SK-N-SH (cell line): ENCODE measurements at regions not wholly inside any gene's neighbourhood (a gene's known extent, or its start where the extent isn't known, plus 50 kb on each side); places are given as distances from the start of the nearest gene placed in this dataset.

Experiments
- CTCF ChIA-PET: fragments of 300-600, 350-600 bp; formaldehyde crosslinking; extraction: SDS; loops from one replicate; lab custom pipeline; 2021; lab: Yijun Ruan, JAX
- POLR2A ChIA-PET: fragments of 350-600 bp; sonication (Branson Sonifier 250); formaldehyde crosslinking; extraction: SDS; loops from one replicate; lab custom pipeline; 2020; ENCODE audit warnings: antibody characterized with exemption, inconsistent platforms; lab: Yijun Ruan, JAX
- DNase-seq: peaks from one replicate; pipeline ENCODE4 v3.0.0; 2012
- H2AFZ ChIP-seq: fragments of 200-600 bp; sonication (generic); 2 replicates; pipeline ENCODE4 v1.8.1; 2016; ENCODE audit warnings: antibody characterized with exemption, mild to moderate bottlenecking, low read depth
- H3F3A ChIP-seq: fragments of 200-600 bp; sonication (generic); replicated peaks from 2 replicates; pipeline ENCODE3; 2016; ENCODE audit warnings: antibody characterized with exemption, mild to moderate bottlenecking; ENCODE audit not compliant: insufficient read depth
- H3K27ac ChIP-seq, 2 experiments: fragments of 200-500 bp in 1 of 2; fragments of 200-600 bp in 1 of 2; sonication (Bioruptor generic) in 1 of 2; sonication (generic), shearing (Covaris generic) in 1 of 2; 2 replicates each; pipeline versions ENCODE4 v1.5.1 to v1.6.1; 2014 to 2016; ENCODE audit warnings: low read depth in 2 of 2, inconsistent platforms in 1 of 2, low read length in 1 of 2, mild to moderate bottlenecking in 1 of 2, mixed read lengths in 1 of 2
- H3K27me3 ChIP-seq: fragments of 200-600 bp; sonication (generic), shearing (Covaris generic); 2 replicates; pipeline ENCODE4 v1.6.1; 2016; ENCODE audit warnings: mixed run types; ENCODE audit not compliant: insufficient read depth
- H3K36me3 ChIP-seq, 2 experiments: fragments of 200-500 bp in 1 of 2; fragments of 200-600 bp in 1 of 2; sonication (Bioruptor generic) in 1 of 2; sonication (generic) in 1 of 2; replicated peaks in 1 of 2; 2 replicates each; pipeline versions ENCODE3 to v1.5.1; 2014 to 2016; ENCODE audit warnings: low read length in 1 of 2, mild to moderate bottlenecking in 1 of 2; ENCODE audit not compliant: insufficient read depth in 2 of 2, control insufficient read depth in 1 of 2
- H3K4me1 ChIP-seq, 2 experiments: fragments of 200-500 bp in 1 of 2; fragments of 200-600 bp in 1 of 2; sonication (Bioruptor generic) in 1 of 2; sonication (generic), shearing (Covaris generic) in 1 of 2; 2 replicates each; pipeline versions ENCODE4 v1.5.1 to v1.6.1; 2014 to 2016; ENCODE audit warnings: low read depth in 1 of 2, low read length in 1 of 2, mixed run types in 1 of 2; ENCODE audit not compliant: insufficient read depth in 2 of 2, control insufficient read depth in 1 of 2
- H3K4me2 ChIP-seq: fragments of 200-600 bp; sonication (generic), shearing (Covaris generic); 2 replicates; pipeline ENCODE4 v1.6.1; 2017; ENCODE audit warnings: mixed run types
- H3K4me3 ChIP-seq, 2 experiments: fragments of 200-500 bp in 1 of 2; fragments of 200-600 bp in 1 of 2; sonication (Bioruptor generic) in 1 of 2; sonication (generic), shearing (Covaris generic) in 1 of 2; 2 replicates each; pipeline versions ENCODE4 v1.5.1 to v1.8.1; 2014 to 2016; ENCODE audit warnings: low read depth in 2 of 2, inconsistent platforms in 1 of 2, low read length in 1 of 2, mild to moderate bottlenecking in 1 of 2, mixed read lengths in 1 of 2, moderate library complexity in 1 of 2
- H3K79me2 ChIP-seq: fragments of 200-600 bp; sonication (generic); 2 replicates; pipeline ENCODE4 v1.8.1; 2017; ENCODE audit warnings: mild to moderate bottlenecking; ENCODE audit not compliant: insufficient read depth
- H3K9ac ChIP-seq: fragments of 200-600 bp; sonication (generic); 2 replicates; pipeline ENCODE4 v1.6.1; 2017; ENCODE audit warnings: mixed run types
- H3K9me2 ChIP-seq: fragments of 200-600 bp; sonication (generic); 2 replicates; pipeline ENCODE4 v1.6.1; 2017; ENCODE audit warnings: mixed run types
- H3K9me3 ChIP-seq: fragments of 200-600 bp; sonication (generic); 2 replicates; pipeline ENCODE4 v1.6.1; 2017; ENCODE audit warnings: mixed run types, mild to moderate bottlenecking, moderate library complexity
- H4K20me1 ChIP-seq: fragments of 200-600 bp; sonication (generic); 2 replicates; pipeline ENCODE4 v1.6.1; 2017; ENCODE audit warnings: mild to moderate bottlenecking, mixed run types; ENCODE audit not compliant: insufficient read depth
- ELF1 ChIP-seq: IDR thresholded peaks from 2 replicates; pipeline ENCODE4 v1.4.0; 2012
- EP300 ChIP-seq, 2 experiments: IDR thresholded peaks; 2 replicates each; pipeline versions ENCODE4 v1.4.0 to v1.6.1; 2012; ENCODE audit warnings: borderline replicate concordance in 1 of 2, low read depth in 1 of 2, low read length in 1 of 2
- EZH2phosphoT487 ChIP-seq: fragments of 200-600 bp; sonication (generic); IDR thresholded peaks from 2 replicates; pipeline ENCODE4 v1.6.1; 2017; ENCODE audit warnings: low read depth, mixed run types, mild to moderate bottlenecking, antibody characterized with exemption, moderate library complexity, borderline replicate concordance
- FOXJ3 ChIP-seq: sonication (generic); formaldehyde crosslinking; IDR thresholded peaks from 2 replicates; pipeline ENCODE4 v1.5.1; 2020; ENCODE audit warnings: mild to moderate bottlenecking, missing genetic modification reagents
- FOXM1 ChIP-seq: IDR thresholded peaks from 2 replicates; pipeline ENCODE4 v1.4.0; 2012; ENCODE audit warnings: low read depth, mild to moderate bottlenecking
- MEF2A ChIP-seq: IDR thresholded peaks from 2 replicates; pipeline ENCODE4 v1.4.0; 2012; ENCODE audit warnings: low read depth, borderline replicate concordance
- MXI1 ChIP-seq: IDR thresholded peaks from 2 replicates; pipeline ENCODE4 v1.6.1; 2012; ENCODE audit warnings: mild to moderate bottlenecking, low read depth, low read length, improper control_type of control experiment
- RAD21 ChIP-seq: IDR thresholded peaks from 2 replicates; pipeline ENCODE4 v1.6.1; 2012; ENCODE audit warnings: mild to moderate bottlenecking, low read length
- RFX5 ChIP-seq: IDR thresholded peaks from 2 replicates; pipeline ENCODE4 v1.6.1; 2012; ENCODE audit warnings: mild to moderate bottlenecking, improper control_type of control experiment, low read length
- SMC3 ChIP-seq: IDR thresholded peaks from 2 replicates; pipeline ENCODE4 v1.6.1; 2012; ENCODE audit warnings: low read depth, low read length, improper control_type of control experiment
- TAF1 ChIP-seq: IDR thresholded peaks from 2 replicates; pipeline ENCODE4 v1.6.1; 2012; ENCODE audit warnings: low read depth, mild to moderate bottlenecking, low read length, moderate library complexity, borderline replicate concordance
- TEAD4 ChIP-seq: IDR thresholded peaks from 2 replicates; pipeline ENCODE4 v1.4.0; 2012; ENCODE audit warnings: mild to moderate bottlenecking, borderline replicate concordance; ENCODE audit not compliant: insufficient read depth
- WGBS: methylation state at CpG from one replicate; pipeline ENCODE4 v1.1.6; 2017; ENCODE audit warnings: low lambda C conversion rate; 5-methylcytosine and 5-hydroxymethylcytosine counted together
- TF ChIP-seq, protein P1 (sequence below): IDR thresholded peaks from 2 replicates; pipeline ENCODE4 v1.4.0; 2012; ENCODE audit warnings: low read depth
- TF ChIP-seq, protein P2 (sequence below): fragments of 200-600 bp; sonication (generic); IDR thresholded peaks from 2 replicates; pipeline ENCODE4 v1.6.1; 2017; ENCODE audit warnings: antibody characterized with exemption, mild to moderate bottlenecking, moderate library complexity
- TF ChIP-seq, protein P3 (sequence below): fragments of 150-350 bp; IDR thresholded peaks from 2 replicates; pipeline ENCODE4 v1.6.1; 2016; ENCODE audit warnings: mild to moderate bottlenecking, low read depth, low read length
- TF ChIP-seq, protein P4 (sequence below): IDR thresholded peaks from 2 replicates; pipeline ENCODE4 v1.4.0; 2012; ENCODE audit warnings: low read depth, borderline replicate concordance
- TF ChIP-seq, protein P5 (sequence below): fragments of 150-350 bp; IDR thresholded peaks from 2 replicates; pipeline ENCODE4 v1.6.1; 2017; ENCODE audit warnings: antibody characterized with exemption, low read length, low read depth, borderline replicate concordance
- TF ChIP-seq, protein P6 (sequence below): IDR thresholded peaks from 2 replicates; pipeline ENCODE4; 2012

DNA sequence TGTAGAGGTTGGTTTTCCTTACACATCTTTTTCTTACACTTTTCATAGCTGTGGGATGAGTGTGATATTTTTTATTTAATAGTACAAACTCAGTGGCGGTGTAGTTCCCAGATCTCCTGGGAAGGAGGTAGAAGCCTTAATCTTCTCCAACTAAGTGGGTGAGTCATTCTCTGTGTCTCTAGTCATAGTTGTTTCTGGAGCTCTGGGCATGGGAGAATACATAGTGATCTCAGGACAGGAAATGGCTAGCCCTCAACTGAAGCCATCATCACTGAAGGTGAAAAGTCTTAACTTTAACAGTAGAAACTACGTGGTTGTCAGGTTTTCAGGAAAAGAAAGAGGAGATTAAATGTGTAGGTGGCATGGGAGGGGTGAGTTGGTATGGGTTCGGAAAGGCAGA lies 319.4 kb upstream of the FZD8 start:
- no peaks in the 10 kb centered on the region for H3K36me3 ChIP-seq
- DNase-seq, result no peak
- ChIA-PET POLR2A (no interaction called here), CTCF (no interaction called here)
- H3K9me3 ChIP-seq, result no peaks in the 10 kb centered on the region
- no peak overlapping the region for H3K9ac ChIP-seq
- no peak overlapping the region for H3K4me2 ChIP-seq
- H3K79me2 ChIP-seq, result no peaks in the 10 kb centered on the region
- no peak overlapping the region for H3K27ac ChIP-seq
- no peak overlapping the region for H3K4me3 ChIP-seq
- H3F3A ChIP-seq, result no peaks in the 10 kb centered on the region
- H3K9me2 ChIP-seq, result no peaks in the 10 kb centered on the region
- H3K4me1 ChIP-seq, result no peaks in the 10 kb centered on the region
- 83% methylated on average over 3 of the region's 3 CpGs for WGBS
- TF ChIP-seq FOXJ3 (CRISPR knock-in tag) (no peak), RAD21 (no peak), SMC3 (no peak), EP300 (IDR thresholded peaks at IDR 0.05; ENCODE audit: borderline replicate concordance in 1 of 2, low read depth in 1 of 2, low read length in 1 of 2) (no peak), EZH2phosphoT487 (no peak)
- TF ChIP-seq, protein P1, sequence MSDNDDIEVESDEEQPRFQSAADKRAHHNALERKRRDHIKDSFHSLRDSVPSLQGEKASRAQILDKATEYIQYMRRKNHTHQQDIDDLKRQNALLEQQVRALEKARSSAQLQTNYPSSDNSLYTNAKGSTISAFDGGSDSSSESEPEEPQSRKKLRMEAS, result no peak
- TF ChIP-seq, protein P2, sequence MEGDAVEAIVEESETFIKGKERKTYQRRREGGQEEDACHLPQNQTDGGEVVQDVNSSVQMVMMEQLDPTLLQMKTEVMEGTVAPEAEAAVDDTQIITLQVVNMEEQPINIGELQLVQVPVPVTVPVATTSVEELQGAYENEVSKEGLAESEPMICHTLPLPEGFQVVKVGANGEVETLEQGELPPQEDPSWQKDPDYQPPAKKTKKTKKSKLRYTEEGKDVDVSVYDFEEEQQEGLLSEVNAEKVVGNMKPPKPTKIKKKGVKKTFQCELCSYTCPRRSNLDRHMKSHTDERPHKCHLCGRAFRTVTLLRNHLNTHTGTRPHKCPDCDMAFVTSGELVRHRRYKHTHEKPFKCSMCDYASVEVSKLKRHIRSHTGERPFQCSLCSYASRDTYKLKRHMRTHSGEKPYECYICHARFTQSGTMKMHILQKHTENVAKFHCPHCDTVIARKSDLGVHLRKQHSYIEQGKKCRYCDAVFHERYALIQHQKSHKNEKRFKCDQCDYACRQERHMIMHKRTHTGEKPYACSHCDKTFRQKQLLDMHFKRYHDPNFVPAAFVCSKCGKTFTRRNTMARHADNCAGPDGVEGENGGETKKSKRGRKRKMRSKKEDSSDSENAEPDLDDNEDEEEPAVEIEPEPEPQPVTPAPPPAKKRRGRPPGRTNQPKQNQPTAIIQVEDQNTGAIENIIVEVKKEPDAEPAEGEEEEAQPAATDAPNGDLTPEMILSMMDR, result no peak
- TF ChIP-seq, all 33 proteins: peak for 0
- Histone ChIP-seq H3K27me3 (no peaks in the 10 kb centered on the region), H4K20me1 (no peaks in the 10 kb centered on the region), H2AFZ (no peak overlapping the region)

DNA sequence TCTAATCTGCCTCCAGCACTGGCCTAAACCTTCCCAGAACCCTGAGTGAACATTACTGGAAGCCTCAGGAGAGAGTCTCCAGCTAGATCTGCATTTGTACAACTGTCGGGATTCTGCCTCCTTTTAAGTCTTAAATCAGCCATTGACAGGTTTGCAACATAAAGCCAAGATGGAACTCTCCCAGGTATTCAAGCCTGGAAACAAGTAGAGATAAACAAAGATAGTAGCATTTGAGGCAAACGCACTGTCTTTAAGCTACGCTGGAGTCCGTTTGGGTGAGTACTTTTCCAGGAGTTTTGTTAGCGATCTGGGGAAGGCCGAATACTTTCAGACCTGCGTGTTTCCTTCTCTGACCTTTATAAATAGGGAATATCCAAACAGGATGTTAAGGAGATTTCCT lies 317.2 kb upstream of the FZD8 start:
- CTCF ChIA-PET, result interaction anchor here (0.6 kb wide), 1 partner anchor 81 kb away, joined by 3 read pairs; no protein-coding TSS in a partner anchor
- Histone ChIP-seq H3K4me1 (no peaks in the 10 kb centered on the region), H3K27ac (no peak overlapping the region), H3K9ac (no peak overlapping the region), H3K4me2 (no peak overlapping the region), H3K79me2 (no peaks in the 10 kb centered on the region), H3K36me3 (no peaks in the 10 kb centered on the region), H3K27me3 (no peaks in the 10 kb centered on the region), H3K9me3 (no peaks in the 10 kb centered on the region)
- POLR2A ChIA-PET, result no interaction called here
- WGBS, result 76% methylated on average over 7 of the region's 7 CpGs
- TF ChIP-seq ELF1 (no peak), FOXM1 (no peak), TAF1 (no peak), RFX5 (no peak), EZH2phosphoT487 (no peak), RAD21 (no peak), MXI1 (no peak), MEF2A (no peak), TEAD4 (no peak)
- TF ChIP-seq, protein P3, sequence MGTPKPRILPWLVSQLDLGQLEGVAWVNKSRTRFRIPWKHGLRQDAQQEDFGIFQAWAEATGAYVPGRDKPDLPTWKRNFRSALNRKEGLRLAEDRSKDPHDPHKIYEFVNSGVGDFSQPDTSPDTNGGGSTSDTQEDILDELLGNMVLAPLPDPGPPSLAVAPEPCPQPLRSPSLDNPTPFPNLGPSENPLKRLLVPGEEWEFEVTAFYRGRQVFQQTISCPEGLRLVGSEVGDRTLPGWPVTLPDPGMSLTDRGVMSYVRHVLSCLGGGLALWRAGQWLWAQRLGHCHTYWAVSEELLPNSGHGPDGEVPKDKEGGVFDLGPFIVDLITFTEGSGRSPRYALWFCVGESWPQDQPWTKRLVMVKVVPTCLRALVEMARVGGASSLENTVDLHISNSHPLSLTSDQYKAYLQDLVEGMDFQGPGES, result no peak
- TF ChIP-seq, protein P4, sequence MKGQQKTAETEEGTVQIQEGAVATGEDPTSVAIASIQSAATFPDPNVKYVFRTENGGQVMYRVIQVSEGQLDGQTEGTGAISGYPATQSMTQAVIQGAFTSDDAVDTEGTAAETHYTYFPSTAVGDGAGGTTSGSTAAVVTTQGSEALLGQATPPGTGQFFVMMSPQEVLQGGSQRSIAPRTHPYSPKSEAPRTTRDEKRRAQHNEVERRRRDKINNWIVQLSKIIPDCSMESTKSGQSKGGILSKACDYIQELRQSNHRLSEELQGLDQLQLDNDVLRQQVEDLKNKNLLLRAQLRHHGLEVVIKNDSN, result no peak
- TF ChIP-seq, protein P1, result no peak
- TF ChIP-seq, protein P5, sequence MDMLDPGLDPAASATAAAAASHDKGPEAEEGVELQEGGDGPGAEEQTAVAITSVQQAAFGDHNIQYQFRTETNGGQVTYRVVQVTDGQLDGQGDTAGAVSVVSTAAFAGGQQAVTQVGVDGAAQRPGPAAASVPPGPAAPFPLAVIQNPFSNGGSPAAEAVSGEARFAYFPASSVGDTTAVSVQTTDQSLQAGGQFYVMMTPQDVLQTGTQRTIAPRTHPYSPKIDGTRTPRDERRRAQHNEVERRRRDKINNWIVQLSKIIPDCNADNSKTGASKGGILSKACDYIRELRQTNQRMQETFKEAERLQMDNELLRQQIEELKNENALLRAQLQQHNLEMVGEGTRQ, result no peak
- TF ChIP-seq, protein P6, sequence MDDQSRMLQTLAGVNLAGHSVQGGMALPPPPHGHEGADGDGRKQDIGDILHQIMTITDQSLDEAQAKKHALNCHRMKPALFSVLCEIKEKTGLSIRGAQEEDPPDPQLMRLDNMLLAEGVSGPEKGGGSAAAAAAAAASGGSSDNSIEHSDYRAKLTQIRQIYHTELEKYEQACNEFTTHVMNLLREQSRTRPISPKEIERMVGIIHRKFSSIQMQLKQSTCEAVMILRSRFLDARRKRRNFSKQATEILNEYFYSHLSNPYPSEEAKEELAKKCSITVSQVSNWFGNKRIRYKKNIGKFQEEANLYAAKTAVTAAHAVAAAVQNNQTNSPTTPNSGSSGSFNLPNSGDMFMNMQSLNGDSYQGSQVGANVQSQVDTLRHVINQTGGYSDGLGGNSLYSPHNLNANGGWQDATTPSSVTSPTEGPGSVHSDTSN, result no peak
- TF ChIP-seq, all 33 proteins: peak for 0
- Histone ChIP-seq H2AFZ (no peak overlapping the region), H3F3A (no peaks in the 10 kb centered on the region), H3K9me2 (no peaks in the 10 kb centered on the region), H3K4me3 (no peak overlapping the region), H4K20me1 (no peaks in the 10 kb centered on the region)
- no peak for DNase-seq
